HG02840 (cell line): ENCODE measurements at regions not wholly inside any gene's neighbourhood (a gene's known extent, or its start where the extent isn't known, plus 50 kb on each side); places are given as distances from the start of the nearest gene placed in this dataset.

Experiments
- ATAC-seq: cut with Tn5 transposase; IDR thresholded peaks from one replicate; pipeline ENCODE4 v1.9.1; 2021; ENCODE audit warnings: mild to moderate bottlenecking, moderate library complexity, moderate number of reproducible peaks; ENCODE audit not compliant: unreplicated experiment, low FRiP score

DNA sequence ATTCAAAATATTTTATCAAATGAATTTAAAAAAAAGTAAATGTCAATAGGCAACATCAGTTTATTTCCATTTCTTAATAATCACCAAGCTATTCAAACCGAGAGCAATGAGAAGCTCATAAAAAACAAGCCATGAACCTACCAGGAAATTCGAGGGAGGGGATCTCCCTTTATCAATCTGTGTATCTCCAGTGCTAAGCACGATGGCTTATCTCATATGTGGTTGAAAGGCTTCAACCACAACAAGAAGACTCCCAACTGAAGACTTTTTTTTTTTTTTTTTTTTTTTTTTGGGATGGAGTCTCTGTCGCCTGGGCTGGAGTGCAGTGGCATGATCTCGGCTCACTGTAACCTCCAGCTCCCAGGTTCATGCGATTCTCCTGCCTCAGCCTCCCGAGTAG lies 833.3 kb downstream of the USP25 start:
- ATAC-seq, result no peak

DNA sequence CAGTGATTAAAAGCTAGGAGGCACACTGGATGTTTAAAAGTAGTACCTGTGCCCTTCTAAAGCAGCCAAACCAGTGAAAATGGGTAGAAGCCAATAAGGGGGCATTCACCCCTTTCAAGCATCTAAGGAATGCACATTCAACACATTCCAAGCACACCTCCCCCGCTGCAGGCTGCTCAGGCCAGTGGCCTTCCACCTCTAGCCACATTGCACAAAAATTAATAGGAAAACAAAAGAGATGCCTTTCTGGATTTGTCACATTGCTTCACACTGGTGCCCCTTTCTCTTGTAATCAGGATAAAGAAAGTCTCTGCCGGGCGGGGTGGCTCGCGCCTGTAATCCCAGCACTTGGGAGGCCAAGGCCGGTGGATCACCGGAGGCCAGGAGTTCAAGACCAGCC lies 834.0 kb downstream of the USP25 start:
- ATAC-seq, result no peak

DNA sequence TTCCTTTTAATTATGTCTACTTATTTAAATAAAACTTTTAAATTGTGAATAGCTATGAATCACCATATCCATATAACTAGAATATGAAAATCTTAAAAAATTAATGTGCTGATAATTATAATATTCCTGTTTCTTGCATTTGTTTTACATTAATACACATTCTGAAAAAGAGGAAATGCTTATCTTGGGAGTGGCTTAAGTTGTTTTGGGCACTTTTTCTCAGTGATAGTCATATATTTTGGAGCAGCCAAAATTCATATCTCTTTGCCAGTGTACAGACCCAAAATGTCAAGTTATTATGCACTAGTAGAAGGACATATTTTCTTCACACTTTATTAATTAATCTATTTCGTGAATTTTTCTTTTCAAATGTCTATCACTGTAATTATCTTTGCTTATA lies 838.5 kb downstream of the USP25 start:
- ATAC-seq, result no peak

GRCh38 chr21:16568661-16569060 lies 838.9 kb downstream of the USP25 start:
- ATAC-seq, result no peak

DNA sequence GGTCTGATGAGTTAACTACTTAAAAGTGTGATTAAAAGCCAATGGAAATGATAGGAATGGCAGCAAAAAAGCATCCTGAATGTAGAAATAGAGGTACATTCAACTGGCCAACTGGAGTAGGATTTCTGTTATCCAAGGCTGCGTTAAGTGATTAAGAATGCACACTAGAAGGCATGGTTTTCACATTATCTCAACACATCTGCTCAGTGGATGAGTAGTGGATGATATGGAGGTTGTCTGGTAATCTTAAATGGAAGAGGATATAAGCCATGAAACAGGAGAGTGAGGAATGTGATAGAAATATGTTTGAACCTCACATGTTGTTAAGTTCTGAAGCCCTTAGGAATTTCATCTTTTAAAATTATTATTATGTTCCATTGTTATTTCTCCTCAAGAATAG lies 839.9 kb downstream of the USP25 start:
- ATAC-seq, result no peak

- ATAC-seq, result no peak
Observed at GRCh38 chr21:16570171-16570570, 840.4 kb downstream of the USP25 start.

DNA sequence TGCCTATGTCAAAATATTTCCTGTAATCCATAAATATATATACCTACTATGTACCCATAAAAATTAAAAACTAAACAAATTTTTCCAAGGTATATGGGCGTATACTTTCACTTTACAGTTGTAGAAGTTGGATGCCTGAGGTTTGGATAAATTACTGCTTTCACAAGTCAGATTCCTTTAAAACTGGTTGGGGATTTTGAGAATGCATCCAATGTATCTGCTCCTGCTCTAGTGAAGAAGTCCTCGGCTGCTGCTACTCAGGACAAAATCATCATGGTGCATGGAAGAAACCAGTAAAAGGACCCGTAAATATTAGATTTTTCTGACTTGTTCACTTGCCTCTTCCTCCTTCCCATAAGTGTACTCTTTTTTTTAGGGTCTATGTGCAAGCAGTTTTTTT lies 841.1 kb downstream of the USP25 start:
- no peak for ATAC-seq

- ATAC-seq, result no peak
Observed at GRCh38 chr21:16571594-16571993, 841.8 kb downstream of the USP25 start.

DNA sequence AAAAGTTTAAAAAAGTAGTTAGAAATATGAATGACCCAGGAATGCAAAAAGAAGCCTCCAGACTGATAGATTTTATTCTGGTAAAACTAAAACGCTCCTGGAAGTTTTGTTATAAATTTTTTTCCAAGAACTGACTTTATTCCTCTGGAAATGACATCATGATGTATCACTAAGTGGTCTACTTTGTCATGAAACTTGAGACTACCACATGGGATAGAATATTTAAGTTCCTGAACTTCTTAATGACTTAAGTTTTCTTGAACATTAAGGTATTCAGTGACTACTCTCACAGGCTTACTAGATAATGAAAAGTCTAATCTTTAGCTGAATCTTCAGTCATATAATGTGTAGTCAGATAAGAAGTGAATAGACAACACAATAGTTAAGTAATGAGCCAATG lies 842.2 kb downstream of the USP25 start:
- no peak for ATAC-seq

DNA sequence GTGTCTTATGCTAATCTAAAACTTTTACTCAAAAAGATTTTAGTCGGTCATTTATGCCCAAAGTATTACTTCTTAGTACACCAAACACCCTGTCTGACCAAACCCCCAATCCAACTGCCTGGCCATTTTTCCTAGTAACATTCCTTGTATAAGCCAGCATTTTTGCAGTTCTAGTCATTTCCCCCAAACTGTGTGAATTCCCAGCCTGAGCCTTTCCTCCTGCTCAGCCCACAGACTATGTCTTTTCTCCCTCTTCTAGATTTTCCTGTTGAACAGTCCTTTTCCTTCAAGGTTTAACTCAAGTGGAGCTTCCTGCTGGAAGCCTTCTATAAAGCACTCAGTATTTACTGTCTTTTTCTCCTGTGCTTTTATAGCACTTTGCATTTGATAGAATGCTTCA lies 843.8 kb downstream of the USP25 start:
- ATAC-seq, result no peak

GRCh38 chr21:16577975-16578374 lies 848.2 kb downstream of the USP25 start:
- ATAC-seq, result no peak

GRCh38 chr21:16578912-16579311 lies 849.1 kb downstream of the USP25 start:
- no peak for ATAC-seq

DNA sequence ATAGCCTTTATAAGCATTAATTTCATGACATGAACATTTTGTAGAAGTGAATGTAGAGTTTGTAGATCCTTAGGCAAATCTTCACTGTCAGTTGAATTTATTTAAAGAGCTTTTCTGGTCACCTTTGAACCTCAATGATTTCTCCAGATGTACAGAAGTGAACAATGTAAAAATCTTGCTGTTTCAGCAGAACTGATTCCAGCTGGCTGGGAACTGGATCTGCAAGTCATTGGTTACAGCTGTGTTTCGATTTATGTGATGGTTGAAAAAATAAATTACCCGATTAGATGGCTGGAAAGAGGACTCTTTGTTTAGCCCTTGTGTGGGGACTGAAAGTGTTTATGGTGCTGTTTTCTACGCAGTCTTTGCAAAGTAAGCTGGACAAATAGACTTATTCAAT lies 849.8 kb downstream of the USP25 start:
- no peak for ATAC-seq

DNA sequence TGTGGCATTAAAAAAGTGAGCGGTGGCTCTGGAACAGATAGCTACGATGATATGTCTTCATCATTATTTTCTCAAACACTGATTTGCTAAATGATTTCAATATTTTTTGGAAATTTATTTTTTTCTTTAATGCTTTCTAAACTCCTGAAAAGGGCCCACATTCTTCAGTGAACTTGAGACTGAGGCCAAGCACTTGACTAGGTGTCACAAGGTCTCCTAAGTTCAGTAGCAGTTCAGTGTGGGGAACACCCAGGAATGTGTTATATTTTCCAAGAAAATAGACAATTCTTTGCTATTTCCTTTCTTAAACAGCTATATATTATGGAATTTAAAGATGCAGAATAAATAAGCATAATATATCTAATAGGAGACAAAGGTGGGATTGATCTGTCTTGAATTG lies 850.9 kb downstream of the USP25 start:
- no peak for ATAC-seq

DNA sequence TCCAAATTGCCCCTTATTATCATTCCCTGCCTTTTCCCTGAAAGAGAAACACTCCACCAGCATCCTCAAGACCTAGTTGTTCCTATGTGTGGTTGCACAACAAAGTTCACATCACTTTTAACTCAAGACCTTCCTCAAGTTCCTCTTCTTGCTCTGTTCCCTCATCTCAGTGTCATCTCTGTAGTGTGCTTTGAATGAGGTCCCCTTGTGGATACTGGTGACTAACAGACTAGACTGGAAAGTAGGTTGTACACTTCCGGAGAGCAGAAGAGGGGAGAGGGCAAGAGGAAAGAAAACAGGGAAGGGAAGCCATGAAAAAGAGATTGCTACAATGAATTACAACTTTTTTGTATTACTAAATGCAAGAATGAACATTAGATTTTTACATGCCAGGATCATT lies 853.8 kb downstream of the USP25 start:
- ATAC-seq, result no peak

DNA sequence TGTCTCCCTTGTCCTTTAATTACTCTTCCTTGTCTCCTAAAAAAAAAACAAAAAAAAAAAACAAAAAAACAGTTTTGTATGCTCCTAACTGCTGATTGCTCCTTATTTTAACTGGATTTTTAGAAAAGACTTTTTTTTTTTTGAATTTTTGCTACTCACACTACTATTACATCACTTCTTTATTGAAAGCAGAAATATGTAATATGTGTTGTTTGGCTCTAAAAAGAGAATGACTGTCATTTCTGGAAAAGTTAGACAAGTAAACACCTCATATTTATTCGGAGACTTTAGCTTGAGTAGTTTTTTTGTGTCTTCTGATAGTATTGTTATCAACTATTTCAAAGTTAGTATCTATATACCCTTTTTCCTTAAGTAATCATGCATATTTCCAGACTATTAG lies 855.0 kb downstream of the USP25 start:
- no peak for ATAC-seq

DNA sequence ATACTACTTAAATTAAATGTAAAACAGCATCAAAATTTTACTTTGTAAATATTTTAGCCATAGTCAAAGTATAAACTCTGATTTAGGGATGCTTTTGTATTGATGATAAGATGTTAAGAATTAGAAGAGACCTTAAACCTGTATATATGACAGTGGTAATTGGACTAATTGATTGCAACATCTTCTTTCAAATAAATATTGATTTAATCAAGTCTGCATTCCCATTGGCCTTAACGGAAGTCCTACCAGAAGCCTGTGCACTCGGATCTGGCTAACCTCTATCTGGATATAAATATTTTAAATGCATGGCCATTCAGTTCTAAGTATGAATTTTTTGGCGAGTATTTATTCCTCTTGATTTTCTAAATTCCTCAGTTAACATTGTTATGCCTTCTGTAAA lies 856.1 kb downstream of the USP25 start:
- no peak for ATAC-seq

DNA sequence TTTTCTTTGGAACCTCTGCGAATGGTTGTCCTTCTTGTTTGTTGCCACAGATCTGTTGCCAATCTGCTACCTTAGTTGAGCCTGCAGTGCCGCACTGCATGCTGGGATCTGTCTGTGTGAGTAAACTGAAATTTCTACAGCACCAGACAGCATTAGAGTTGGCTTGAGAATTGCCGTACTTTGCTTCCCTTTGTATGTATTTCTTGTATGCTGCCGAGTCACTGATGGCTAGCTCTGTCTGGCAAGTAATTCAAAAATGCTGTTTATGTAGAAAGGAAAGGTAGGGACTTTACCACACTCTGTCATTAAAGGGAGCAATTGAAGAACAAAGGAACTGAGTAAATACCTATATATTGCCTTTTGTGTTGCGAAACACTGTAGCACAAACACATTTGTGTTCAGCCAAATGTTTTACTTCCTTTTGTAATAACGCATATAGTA lies 857.4 kb downstream of the USP25 start:
- ATAC-seq, result no peak

- no peak for ATAC-seq
Observed at GRCh38 chr21:16587681-16588375, 858.0 kb downstream of the USP25 start.

DNA sequence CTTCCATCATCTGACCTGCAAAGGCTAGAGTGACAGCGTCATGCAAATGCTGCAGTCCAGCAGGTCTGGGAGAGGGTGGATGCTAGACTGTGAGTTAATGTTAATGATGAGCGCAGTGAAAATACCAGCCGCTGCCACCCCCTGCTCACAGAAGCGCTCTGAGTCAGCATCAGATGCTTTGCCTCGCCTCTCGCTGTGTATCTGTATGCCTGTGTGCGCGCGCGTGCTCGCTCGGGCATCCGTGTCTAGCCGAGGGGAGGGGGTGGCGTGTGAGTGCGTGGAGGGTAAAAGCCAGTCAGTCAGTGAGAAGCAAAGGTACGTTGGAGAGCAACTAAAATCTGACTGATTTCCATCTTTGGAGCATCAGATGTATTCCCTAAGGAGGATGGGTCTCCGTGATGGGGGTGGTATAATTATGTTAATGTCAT lies 858.7 kb downstream of the USP25 start:
- ATAC-seq, result no peak

- no peak for ATAC-seq
Observed at GRCh38 chr21:16589006-16589898, 859.5 kb downstream of the USP25 start.

- no peak for ATAC-seq
Observed at GRCh38 chr21:16590186-16590585, 860.4 kb downstream of the USP25 start.
